NCI-H1694 treated with DMSO at 0.1 percent for 48 hours (cell line): ENCODE measurements at regions not wholly inside any gene's neighbourhood (a gene's known extent, or its start where the extent isn't known, plus 50 kb on each side); places are given as distances from the start of the nearest gene placed in this dataset.

Experiments used
- DNase-seq: peaks from one replicate; lab custom pipeline; 2025; lab: John Stamatoyannopoulos, UW

- no peak for DNase-seq
Measured at GRCh38 chr7:121450631-121451198, 54.6 kb upstream of the FAM3C start.

- DNase-seq: no peak
Measured at GRCh38 chr7:121449735-121450240, 53.7 kb upstream of the FAM3C start.

- DNase-seq: no peak
Measured at GRCh38 chr7:121449329-121449728, 53.2 kb upstream of the FAM3C start.

- no peak for DNase-seq
Measured at GRCh38 chr7:121448429-121448828, 52.3 kb upstream of the FAM3C start.

- no peak for DNase-seq
Measured at GRCh38 chr7:121447911-121448300, 51.8 kb upstream of the FAM3C start.

- DNase-seq: no peak
Measured at GRCh38 chr7:121447243-121447910, 51.3 kb upstream of the FAM3C start.

GRCh38 chr7:121446526-121446925 lies 50.4 kb upstream of the FAM3C start:
- no peak for DNase-seq
